Esophagus mucosa (tissue), 1 donor: ENCODE measurements at regions not wholly inside any gene's neighbourhood (a gene's known extent, or its start where the extent isn't known, plus 50 kb on each side); places are given as distances from the start of the nearest gene placed in this dataset.
"Not testable (repeated sequence)": the region's sequence is repeated elsewhere in the genome, so short reads cannot be mapped to it uniquely, and the experiment has no call there.

Source experiments
- ATAC-seq: fragments of 200-7000 bp; cut with Tn5 transposase; one replicate; pipeline ENCODE4 v1.9.1; 2020
- donor health status: DM: yes; HTN: yes; CAD: no.

GRCh38 chr2:60356346-60356745 lies 197.1 kb downstream of the BCL11A start:
- ATAC-seq = peak; percentile 33

DNA sequence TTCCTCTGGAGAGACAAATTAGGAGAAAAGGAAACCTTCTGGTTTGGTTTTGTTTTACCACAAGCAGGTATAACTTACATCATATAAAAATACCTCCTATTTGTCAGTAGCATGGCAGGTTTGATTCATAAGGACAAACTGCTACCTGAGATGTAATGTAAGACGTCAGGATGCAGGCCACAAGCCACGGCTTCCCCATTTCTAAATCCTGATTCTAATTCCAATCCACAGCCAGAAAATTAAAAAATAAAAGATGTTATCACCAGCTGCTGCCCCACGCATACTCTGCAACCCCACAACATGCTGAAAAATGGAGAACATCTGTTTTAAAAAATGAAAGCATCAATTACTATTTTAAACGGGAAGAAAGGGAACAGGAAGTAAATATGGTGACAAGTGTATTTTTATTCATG lies 197.6 kb downstream of the BCL11A start:
- ATAC-seq = no peak

- peak; percentile 85 for ATAC-seq
Measured at GRCh38 chr2:60354713-60355112, 198.7 kb downstream of the BCL11A start.

GRCh38 chr2:60353863-60354262 lies 199.6 kb downstream of the BCL11A start:
- peak; percentile 8 for ATAC-seq

DNA sequence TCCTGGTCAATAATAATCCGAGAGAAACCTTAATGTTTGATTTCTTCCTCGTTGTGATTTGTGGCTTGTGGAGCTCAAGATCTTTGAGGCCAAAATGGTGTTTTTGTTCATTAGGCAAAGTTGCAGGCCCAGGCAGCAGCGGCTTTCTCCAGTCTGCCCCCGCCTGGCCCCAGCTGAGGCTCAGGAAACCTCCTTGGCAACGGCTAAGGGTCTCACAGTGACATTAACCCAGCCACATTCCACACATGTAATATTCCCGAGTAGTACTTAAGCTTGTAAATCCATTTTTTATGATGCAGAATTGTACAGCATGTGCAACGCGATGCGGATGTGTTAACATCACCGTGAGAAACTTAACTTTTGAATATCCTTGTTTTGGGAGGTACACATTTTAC lies 200.1 kb downstream of the BCL11A start:
- ATAC-seq = no peak

DNA sequence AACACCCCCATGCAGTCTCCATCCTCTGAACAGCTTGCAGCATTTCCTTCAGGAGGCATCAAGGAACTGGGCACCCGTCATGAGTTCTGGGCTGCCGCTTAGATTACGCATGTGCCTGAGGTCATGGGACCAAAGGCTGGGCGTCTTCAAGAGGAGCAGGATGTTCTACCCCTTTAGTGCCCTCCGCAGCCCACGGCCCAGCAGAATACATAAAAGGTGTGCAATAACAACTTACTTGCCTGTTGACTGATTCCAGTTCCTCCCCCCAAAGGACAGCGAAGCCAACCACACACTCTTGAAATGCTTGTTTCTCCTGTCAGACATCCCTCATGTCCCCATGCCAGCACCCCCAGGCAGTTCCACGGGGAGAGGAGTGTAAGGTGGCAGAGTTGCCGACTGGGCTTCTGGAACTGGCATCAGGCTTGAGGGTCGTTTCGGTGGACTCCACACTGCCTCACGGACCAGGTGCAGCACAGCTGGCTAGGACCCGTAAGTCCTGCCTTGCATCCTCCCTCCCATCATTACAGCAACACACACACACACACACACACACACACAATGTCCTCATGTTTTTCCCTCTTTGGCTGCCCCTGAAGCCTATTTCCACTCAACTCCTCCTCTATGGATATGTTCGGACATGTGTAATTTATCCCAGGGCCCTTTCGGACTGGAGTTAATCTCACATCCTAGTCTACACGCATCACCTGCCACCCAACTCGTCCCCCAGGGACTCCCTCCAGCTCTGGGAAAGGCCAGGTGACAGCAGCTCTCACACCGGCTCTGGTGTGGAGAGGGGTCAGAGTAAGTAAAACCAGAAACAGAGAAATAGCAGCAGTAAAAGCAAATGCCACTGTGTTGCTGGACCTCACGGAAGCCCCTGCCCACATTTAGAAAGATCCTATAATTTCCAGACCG lies 200.7 kb downstream of the BCL11A start:
- ATAC-seq = peak; percentile 38

DNA sequence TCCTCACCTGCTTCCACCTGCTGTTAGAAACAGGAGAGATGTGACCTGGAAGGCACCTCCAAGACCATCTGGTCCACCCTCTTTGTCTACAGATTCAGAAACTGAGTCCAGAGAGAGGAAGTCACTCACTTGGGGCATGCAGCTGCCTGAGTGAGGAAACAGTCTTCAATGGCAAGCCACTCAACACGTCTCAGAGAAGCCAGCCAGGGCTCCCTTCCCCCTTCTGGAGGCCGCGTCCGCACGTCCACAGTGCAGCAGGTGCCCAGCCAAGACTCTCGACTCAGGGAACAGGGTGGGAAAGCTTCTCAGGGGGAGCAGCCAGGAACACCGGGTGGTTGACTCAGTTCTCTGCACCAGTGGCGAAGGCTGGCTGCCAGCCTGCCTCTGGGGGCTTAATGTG lies 201.7 kb downstream of the BCL11A start:
- ATAC-seq = no peak

GRCh38 chr2:60351321-60351720 lies 202.1 kb downstream of the BCL11A start:
- no peak for ATAC-seq

DNA sequence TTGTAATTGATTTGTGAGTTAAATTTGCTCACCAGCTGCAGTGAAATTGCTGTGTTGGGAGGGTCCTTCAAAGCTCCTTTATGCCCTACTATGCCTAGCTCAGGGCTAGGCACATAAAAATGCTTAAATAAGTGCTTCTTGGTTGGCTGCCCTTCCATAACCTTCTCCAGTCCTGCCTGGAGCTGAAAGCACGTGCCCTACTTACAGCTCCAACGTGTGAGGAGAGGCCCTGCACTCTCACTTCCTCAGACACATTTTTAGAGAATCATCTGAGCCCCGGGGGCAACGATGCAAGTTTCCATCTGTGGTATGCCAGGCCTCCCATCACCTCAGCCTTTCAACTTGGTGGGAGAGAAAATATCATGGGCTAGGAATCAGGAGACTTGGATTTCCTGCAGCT lies 202.7 kb downstream of the BCL11A start:
- no peak for ATAC-seq

- ATAC-seq = no peak
Measured at GRCh38 chr2:60347781-60348180, 205.7 kb downstream of the BCL11A start.

GRCh38 chr2:60342491-60342890 lies 211.0 kb downstream of the BCL11A start:
- ATAC-seq = not testable (repeated sequence)

DNA sequence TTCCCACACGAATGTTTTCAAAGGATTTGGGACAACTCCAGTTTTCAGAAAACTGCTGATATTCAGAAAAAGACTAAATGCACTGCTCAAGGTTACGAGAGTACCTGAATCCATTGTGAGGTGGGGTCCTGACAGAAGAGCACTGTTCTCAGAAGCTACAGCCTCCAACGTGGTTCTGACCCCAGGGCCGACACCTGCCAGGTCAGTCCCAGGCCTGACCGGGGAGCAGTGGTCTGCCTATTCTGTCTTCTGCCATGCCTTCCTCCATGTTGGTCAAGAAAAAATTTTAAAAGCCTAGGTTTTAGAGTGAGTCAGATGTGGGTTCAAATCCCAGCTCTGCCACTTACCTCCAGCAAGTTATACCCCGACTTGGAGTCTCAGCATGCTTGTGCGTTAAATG lies 212.3 kb downstream of the BCL11A start:
- ATAC-seq = no peak

- no peak for ATAC-seq
Measured at GRCh38 chr2:60339286-60339685, 214.2 kb downstream of the BCL11A start.

DNA sequence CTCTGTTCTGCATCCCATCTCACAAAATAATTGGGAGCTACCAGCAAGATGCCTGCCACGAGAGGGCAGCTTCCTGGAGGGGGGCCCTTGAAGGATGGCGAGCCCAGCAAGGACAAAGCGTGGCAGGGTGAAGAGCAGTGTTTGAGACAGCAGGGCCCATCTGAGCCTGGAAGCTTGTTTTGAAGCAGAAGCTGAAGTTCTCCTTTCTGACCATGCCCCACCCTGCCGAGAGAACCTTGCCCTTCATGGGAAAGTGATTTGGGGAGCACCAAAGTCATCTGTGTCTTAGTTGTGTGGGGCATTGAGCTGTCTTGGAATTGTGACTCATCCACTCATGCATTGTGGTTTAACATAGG lies 216.3 kb downstream of the BCL11A start:
- ATAC-seq = peak; percentile 34

GRCh38 chr2:60336442-60337141 lies 216.9 kb downstream of the BCL11A start:
- ATAC-seq = no peak

GRCh38 chr2:60335533-60336237 lies 217.8 kb downstream of the BCL11A start:
- no peak for ATAC-seq

- ATAC-seq = no peak
Measured at GRCh38 chr2:60334610-60335009, 218.8 kb downstream of the BCL11A start.

GRCh38 chr2:60333264-60333663 lies 220.2 kb downstream of the BCL11A start:
- no peak for ATAC-seq

DNA sequence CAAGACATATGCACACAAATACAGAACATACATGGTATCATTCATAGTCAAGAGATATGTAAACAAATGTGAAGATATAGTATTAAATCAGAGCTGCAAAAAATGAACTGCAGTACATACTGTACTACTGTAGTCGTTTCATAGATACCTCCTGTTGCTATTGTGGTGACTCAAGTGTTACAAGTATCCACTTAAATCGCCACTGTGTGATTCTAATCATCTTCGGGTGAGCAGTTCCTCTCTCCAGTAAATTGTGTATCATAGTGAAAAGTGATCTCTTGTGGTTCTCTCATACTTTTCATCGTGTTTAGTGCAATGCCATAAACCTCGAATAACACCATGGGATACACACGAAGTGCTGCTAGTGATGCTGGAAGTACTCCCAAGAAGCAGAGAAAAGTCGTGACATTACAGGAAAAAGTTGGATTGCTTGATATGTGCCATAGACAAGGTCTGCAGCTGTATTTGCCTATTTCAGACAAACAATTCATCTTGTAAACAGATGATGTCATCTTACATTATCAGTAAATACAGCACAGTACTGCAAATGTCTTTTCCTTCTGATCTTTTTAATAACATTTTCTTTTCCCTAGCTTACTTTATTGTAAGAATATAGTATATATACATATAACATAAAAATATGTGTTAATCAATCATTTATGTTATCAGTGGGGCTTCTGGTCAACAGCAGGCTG lies 222.2 kb downstream of the BCL11A start:
- ATAC-seq = no peak

DNA sequence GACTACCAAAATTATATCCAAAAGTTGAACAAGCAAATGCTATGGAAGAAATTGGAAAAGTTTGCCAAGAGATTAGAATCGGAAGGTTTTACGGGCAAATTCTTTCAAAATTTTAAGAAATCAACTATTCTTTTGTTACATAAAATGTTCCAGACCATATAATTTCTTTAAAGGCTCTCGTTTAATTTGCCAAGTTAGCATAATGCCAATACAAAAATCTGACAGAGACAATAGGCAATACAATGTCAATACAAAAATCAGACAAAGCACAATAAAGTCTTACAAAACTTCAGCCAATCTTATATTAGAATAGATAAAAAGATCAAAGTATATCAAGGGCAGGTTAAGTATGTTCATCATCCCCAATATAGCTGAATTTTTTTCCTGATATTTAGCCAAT lies 224.2 kb downstream of the BCL11A start:
- no peak for ATAC-seq

DNA sequence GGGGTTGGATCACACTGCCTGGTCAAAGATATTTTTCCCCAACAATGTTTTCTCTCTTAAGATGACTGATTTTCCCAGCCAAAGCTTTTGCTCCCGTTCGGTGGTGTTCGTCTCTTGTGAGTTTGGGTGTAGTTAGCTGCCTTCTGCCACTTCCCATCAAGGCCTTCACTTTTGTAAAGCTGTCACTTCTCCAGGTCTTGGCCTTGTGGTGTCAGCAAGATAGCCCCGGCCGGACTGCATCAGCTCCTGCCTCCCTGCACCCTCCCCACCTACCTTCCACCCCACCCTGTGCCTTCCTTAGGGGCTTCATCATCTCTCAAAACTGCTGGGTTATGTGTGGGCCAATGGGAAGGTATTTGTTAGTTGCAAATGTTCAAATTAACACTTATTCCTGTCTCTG lies 228.9 kb downstream of the BCL11A start:
- no peak for ATAC-seq

- no peak for ATAC-seq
Measured at GRCh38 chr2:60321816-60322215, 231.6 kb downstream of the BCL11A start.

DNA sequence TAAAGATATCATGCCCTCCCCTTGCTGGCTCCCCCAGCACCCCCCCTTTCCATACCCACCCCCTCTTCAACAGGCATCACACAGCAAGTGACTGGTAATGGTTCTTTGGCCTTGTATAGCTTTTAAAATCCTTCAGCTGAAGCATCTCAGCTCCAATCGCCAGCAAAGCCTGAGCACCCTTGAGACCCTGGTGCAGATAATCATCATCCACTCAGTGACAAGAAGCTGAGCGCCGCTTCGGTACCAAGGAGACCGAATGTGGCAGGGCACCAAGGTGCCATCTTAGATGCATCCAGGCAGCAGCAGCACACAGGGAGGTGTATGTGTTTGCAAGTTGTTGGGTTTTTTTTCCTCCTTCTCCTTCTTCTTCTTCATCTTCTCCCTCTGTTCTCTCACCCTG lies 232.7 kb downstream of the BCL11A start:
- ATAC-seq = no peak
